HEK293 (cell line): ENCODE measurements at regions not wholly inside any gene's neighbourhood (a gene's known extent, or its start where the extent isn't known, plus 50 kb on each side); places are given as distances from the start of the nearest gene placed in this dataset.

Source experiments
- CTCF ChIP-seq: fragments of 450-650 bp; formaldehyde crosslinking; IDR thresholded peaks from 2 replicates; pipeline ENCODE4 v1.5.1; 2016; ENCODE audit warnings: missing biosample characterization, missing genetic modification characterization
- EGR2 ChIP-seq: fragments of 450-650 bp; formaldehyde crosslinking; IDR thresholded peaks from 2 replicates; pipeline ENCODE4 v1.5.1; 2016; ENCODE audit warnings: low read depth, missing biosample characterization, missing genetic modification characterization
- GLIS2 ChIP-seq: fragments of 450-650 bp; formaldehyde crosslinking; IDR thresholded peaks from 2 replicates; pipeline ENCODE4 v1.5.1; 2016; ENCODE audit warnings: missing biosample characterization, missing genetic modification characterization
- YY1 ChIP-seq: fragments of 450-650 bp; formaldehyde crosslinking; IDR thresholded peaks from 2 replicates; pipeline ENCODE4 v1.5.1; 2018; ENCODE audit warnings: missing biosample characterization, missing genetic modification characterization
- ZNF10 ChIP-seq: fragments of 450-650 bp; formaldehyde crosslinking; IDR thresholded peaks from 2 replicates; pipeline ENCODE4 v1.5.1; 2017; ENCODE audit warnings: missing biosample characterization, missing genetic modification characterization
- ZNF558 ChIP-seq: fragments of 450-650 bp; formaldehyde crosslinking; IDR thresholded peaks from 2 replicates; pipeline ENCODE4 v1.5.1; 2016; ENCODE audit warnings: missing biosample characterization, missing genetic modification characterization
- TF ChIP-seq, protein P1 (sequence below): fragments of 450-650 bp; formaldehyde crosslinking; IDR thresholded peaks from 2 replicates; pipeline ENCODE4 v1.5.1; 2016; ENCODE audit warnings: missing biosample characterization, missing genetic modification characterization

GRCh38 chr11:45041596-45041995 is 90.9 kb upstream of the TP53I11 start:
- no peak for TF ChIP-seq CTCF
- no peak for TF ChIP-seq GLIS2
- TF ChIP-seq EGR2 (tag by site-specific recombination) = no peak
- TF ChIP-seq ZNF10 (tag by site-specific recombination) = no peak
- TF ChIP-seq ZNF558 (tag by site-specific recombination) = no peak
- TF ChIP-seq, protein P1, sequence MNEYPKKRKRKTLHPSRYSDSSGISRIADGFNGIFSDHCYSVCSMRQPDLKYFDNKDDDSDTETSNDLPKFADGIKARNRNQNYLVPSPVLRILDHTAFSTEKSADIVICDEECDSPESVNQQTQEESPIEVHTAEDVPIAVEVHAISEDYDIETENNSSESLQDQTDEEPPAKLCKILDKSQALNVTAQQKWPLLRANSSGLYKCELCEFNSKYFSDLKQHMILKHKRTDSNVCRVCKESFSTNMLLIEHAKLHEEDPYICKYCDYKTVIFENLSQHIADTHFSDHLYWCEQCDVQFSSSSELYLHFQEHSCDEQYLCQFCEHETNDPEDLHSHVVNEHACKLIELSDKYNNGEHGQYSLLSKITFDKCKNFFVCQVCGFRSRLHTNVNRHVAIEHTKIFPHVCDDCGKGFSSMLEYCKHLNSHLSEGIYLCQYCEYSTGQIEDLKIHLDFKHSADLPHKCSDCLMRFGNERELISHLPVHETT (tag by site-specific recombination) = no peak
- no peak for TF ChIP-seq YY1 (tag by site-specific recombination)
